ENCODE measurements at regions not wholly inside any gene's neighbourhood (a gene's known extent, or its start where the extent isn't known, plus 50 kb on each side); places are given as distances from the start of the nearest gene placed in this dataset.

GRCh38 chr18:59959606-59960005 lies 59.8 kb downstream of the PMAIP1 start:
- Histone ChIP-seq H3K27ac (no peak overlapping the region), H3K9me3 (no peaks in the 10 kb centered on the region), H3K4me3 (ENCODE audit: low read depth in 1 of 2, low read length in 1 of 2) (no peak overlapping the region), H3K36me3 (no peaks in the 10 kb centered on the region), H3K4me1 (ENCODE audit: control insufficient read depth in 1 of 2, insufficient read depth in 1 of 2, low read depth in 1 of 2, low read length in 1 of 2) (no peaks in the 10 kb centered on the region), H3K27me3 (peaks cover 1% of the 10 kb centered on the region)
- TF ChIP-seq, protein P1, sequence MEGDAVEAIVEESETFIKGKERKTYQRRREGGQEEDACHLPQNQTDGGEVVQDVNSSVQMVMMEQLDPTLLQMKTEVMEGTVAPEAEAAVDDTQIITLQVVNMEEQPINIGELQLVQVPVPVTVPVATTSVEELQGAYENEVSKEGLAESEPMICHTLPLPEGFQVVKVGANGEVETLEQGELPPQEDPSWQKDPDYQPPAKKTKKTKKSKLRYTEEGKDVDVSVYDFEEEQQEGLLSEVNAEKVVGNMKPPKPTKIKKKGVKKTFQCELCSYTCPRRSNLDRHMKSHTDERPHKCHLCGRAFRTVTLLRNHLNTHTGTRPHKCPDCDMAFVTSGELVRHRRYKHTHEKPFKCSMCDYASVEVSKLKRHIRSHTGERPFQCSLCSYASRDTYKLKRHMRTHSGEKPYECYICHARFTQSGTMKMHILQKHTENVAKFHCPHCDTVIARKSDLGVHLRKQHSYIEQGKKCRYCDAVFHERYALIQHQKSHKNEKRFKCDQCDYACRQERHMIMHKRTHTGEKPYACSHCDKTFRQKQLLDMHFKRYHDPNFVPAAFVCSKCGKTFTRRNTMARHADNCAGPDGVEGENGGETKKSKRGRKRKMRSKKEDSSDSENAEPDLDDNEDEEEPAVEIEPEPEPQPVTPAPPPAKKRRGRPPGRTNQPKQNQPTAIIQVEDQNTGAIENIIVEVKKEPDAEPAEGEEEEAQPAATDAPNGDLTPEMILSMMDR (IDR thresholded peaks at IDR 0.05): no peak

DNA sequence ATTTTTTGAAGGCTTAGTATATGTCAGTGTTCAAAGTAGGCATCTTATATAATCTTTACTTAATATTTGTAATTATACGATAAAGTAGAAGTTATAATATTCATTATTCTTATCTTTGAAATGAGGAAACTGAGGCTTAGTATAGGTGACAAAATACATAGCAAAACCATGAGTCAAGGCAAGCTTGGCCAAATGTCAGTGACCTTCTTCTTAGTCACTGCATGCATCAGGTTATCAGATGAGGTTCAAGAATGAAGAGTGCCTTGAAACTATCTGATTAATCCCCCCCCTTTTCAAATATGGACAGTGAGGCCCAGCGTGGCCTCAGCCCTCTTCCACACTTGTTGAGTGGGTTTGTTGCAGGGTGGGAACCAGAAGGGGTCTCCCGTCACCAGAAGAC lies 59.3 kb downstream of the PMAIP1 start:
- no peaks in the 10 kb centered on the region for H3K36me3 ChIP-seq
- no peaks in the 10 kb centered on the region for H3K27me3 ChIP-seq
- no peak overlapping the region for H3K27ac ChIP-seq
- no peak overlapping the region for H3K4me3 ChIP-seq (ENCODE audit: low read depth in 1 of 2, low read length in 1 of 2)
- H3K4me1 ChIP-seq (ENCODE audit: control insufficient read depth in 1 of 2, insufficient read depth in 1 of 2, low read depth in 1 of 2, low read length in 1 of 2): no peaks in the 10 kb centered on the region
- TF ChIP-seq, protein P1 (IDR thresholded peaks at IDR 0.05): no peak
- no peaks in the 10 kb centered on the region for H3K9me3 ChIP-seq

- TF ChIP-seq, protein P1 (IDR thresholded peaks at IDR 0.05): no peak
- Histone ChIP-seq H3K27me3 (no peaks in the 10 kb centered on the region), H3K4me3 (ENCODE audit: low read depth in 1 of 2, low read length in 1 of 2) (no peak overlapping the region), H3K9me3 (no peaks in the 10 kb centered on the region), H3K4me1 (ENCODE audit: control insufficient read depth in 1 of 2, insufficient read depth in 1 of 2, low read depth in 1 of 2, low read length in 1 of 2) (no peaks in the 10 kb centered on the region), H3K27ac (no peak overlapping the region), H3K36me3 (no peaks in the 10 kb centered on the region)
These were observed 58.2 kb downstream of the PMAIP1 start for GRCh38 chr18:59957957-59958356.

- no peaks in the 10 kb centered on the region for H3K9me3 ChIP-seq
- H3K4me3 ChIP-seq (ENCODE audit: low read depth in 1 of 2, low read length in 1 of 2): no peak overlapping the region
- no peaks in the 10 kb centered on the region for H3K36me3 ChIP-seq
- no peak overlapping the region for H3K27ac ChIP-seq
- no peaks in the 10 kb centered on the region for H3K4me1 ChIP-seq (ENCODE audit: control insufficient read depth in 1 of 2, insufficient read depth in 1 of 2, low read depth in 1 of 2, low read length in 1 of 2)
- no peaks in the 10 kb centered on the region for H3K27me3 ChIP-seq
- TF ChIP-seq, protein P1 (IDR thresholded peaks at IDR 0.05): no peak
These were observed 55.0 kb downstream of the PMAIP1 start for GRCh38 chr18:59954755-59955156.

GRCh38 chr18:59954241-59954640 lies 54.4 kb downstream of the PMAIP1 start:
- Histone ChIP-seq H3K9me3 (no peaks in the 10 kb centered on the region), H3K36me3 (no peaks in the 10 kb centered on the region), H3K27ac (no peak overlapping the region), H3K4me1 (ENCODE audit: control insufficient read depth in 1 of 2, insufficient read depth in 1 of 2, low read depth in 1 of 2, low read length in 1 of 2) (no peaks in the 10 kb centered on the region), H3K4me3 (ENCODE audit: low read depth in 1 of 2, low read length in 1 of 2) (no peak overlapping the region), H3K27me3 (no peaks in the 10 kb centered on the region)
- TF ChIP-seq, protein P1 (IDR thresholded peaks at IDR 0.05): no peak

All from neutrophil (primary cell).